ENCODE measurements at regions not wholly inside any gene's neighbourhood (a gene's known extent, or its start where the extent isn't known, plus 50 kb on each side); places are given as distances from the start of the nearest gene placed in this dataset.

GRCh38 chr20:17818187-17818586, 118.4 kb downstream of the BANF2 start:
- Histone ChIP-seq H2AFZ (ENCODE audit: low read depth, low read length) (no peak overlapping the region), H3K9ac (ENCODE audit: low read depth, low read length) (no peak overlapping the region), H3K36me3 (ENCODE audit: insufficient read depth, low read length) (no peaks in the 10 kb centered on the region), H3K27me3 (ENCODE audit: insufficient read depth, low read length, poor library complexity) (peaks cover 4% of the 10 kb centered on the region), H3K4me1 (ENCODE audit: insufficient read depth, low read length) (no peaks in the 10 kb centered on the region), H3K9me3 (ENCODE audit: insufficient read depth, low read length, severe bottlenecking) (peaks cover 3% of the 10 kb centered on the region), H4K20me1 (ENCODE audit: insufficient read depth, low read length) (no peaks in the 10 kb centered on the region), H3K27ac (ENCODE audit: low read length) (no peak overlapping the region), H3K79me2 (ENCODE audit: insufficient read depth, low read length) (no peaks in the 10 kb centered on the region), H3K4me2 (ENCODE audit: insufficient read depth, low read length) (no peak overlapping the region), H3K4me3 (ENCODE audit: low read depth in 1 of 2, low read length in 2 of 2) (no peak overlapping the region)
- no peak for ATAC-seq (ENCODE audit: insufficient read depth, low read depth)
- no peak for DNase-seq
- TF ChIP-seq EZH2 (IDR thresholded peaks at IDR 0.05; ENCODE audit: borderline replicate concordance, low read depth, low read length, severe bottlenecking) = no peak
- TF ChIP-seq CTCF (IDR thresholded peaks at IDR 0.05; ENCODE audit: borderline replicate concordance, extremely low read depth, low read length, poor library complexity, severe bottlenecking) = no peak

GRCh38 chr20:17816804-17817587, 117.2 kb downstream of the BANF2 start:
- Histone ChIP-seq H4K20me1 (ENCODE audit: insufficient read depth, low read length) (no peaks in the 10 kb centered on the region), H3K4me3 (ENCODE audit: low read depth in 1 of 2, low read length in 2 of 2) (no peak overlapping the region), H3K4me2 (ENCODE audit: insufficient read depth, low read length) (no peak overlapping the region), H3K36me3 (ENCODE audit: insufficient read depth, low read length) (no peaks in the 10 kb centered on the region), H3K4me1 (ENCODE audit: insufficient read depth, low read length) (no peaks in the 10 kb centered on the region), H3K9ac (ENCODE audit: low read depth, low read length) (no peak overlapping the region), H3K27me3 (ENCODE audit: insufficient read depth, low read length, poor library complexity) (peaks cover under 1% of the 10 kb centered on the region), H3K27ac (ENCODE audit: low read length) (no peak overlapping the region), H2AFZ (ENCODE audit: low read depth, low read length) (no peak overlapping the region), H3K9me3 (ENCODE audit: insufficient read depth, low read length, severe bottlenecking) (peaks cover 3% of the 10 kb centered on the region), H3K79me2 (ENCODE audit: insufficient read depth, low read length) (no peaks in the 10 kb centered on the region)
- TF ChIP-seq CTCF (IDR thresholded peaks at IDR 0.05; ENCODE audit: borderline replicate concordance, extremely low read depth, low read length, poor library complexity, severe bottlenecking) (no peak), EZH2 (IDR thresholded peaks at IDR 0.05; ENCODE audit: borderline replicate concordance, low read depth, low read length, severe bottlenecking) (no peak)
- ATAC-seq (ENCODE audit: insufficient read depth, low read depth) = no peak
- DNase-seq = no peak

GRCh38 chr20:17811628-17811965, 111.8 kb downstream of the BANF2 start:
- ATAC-seq (ENCODE audit: insufficient read depth, low read depth) = no peak
- no peak overlapping the region for H3K4me3 ChIP-seq (ENCODE audit: low read depth in 1 of 2, low read length in 2 of 2)

More at GRCh38 chr20:17811628-17811965, 111.8 kb downstream of the BANF2 start:
- Histone ChIP-seq H2AFZ (ENCODE audit: low read depth, low read length) (no peak overlapping the region), H3K36me3 (ENCODE audit: insufficient read depth, low read length) (no peaks in the 10 kb centered on the region), H3K4me1 (ENCODE audit: insufficient read depth, low read length) (no peaks in the 10 kb centered on the region), H4K20me1 (ENCODE audit: insufficient read depth, low read length) (no peaks in the 10 kb centered on the region), H3K9ac (ENCODE audit: low read depth, low read length) (no peak overlapping the region), H3K27me3 (ENCODE audit: insufficient read depth, low read length, poor library complexity) (no peaks in the 10 kb centered on the region), H3K9me3 (ENCODE audit: insufficient read depth, low read length, severe bottlenecking) (no peaks in the 10 kb centered on the region), H3K27ac (ENCODE audit: low read length) (no peak overlapping the region), H3K79me2 (ENCODE audit: insufficient read depth, low read length) (no peaks in the 10 kb centered on the region), H3K4me2 (ENCODE audit: insufficient read depth, low read length) (no peak overlapping the region)
- DNase-seq = no peak
- TF ChIP-seq CTCF (IDR thresholded peaks at IDR 0.05; ENCODE audit: borderline replicate concordance, extremely low read depth, low read length, poor library complexity, severe bottlenecking) (no peak), EZH2 (IDR thresholded peaks at IDR 0.05; ENCODE audit: borderline replicate concordance, low read depth, low read length, severe bottlenecking) (no peak)

Measured in DND-41 (cell line).